ENCODE measurements at regions not wholly inside any gene's neighbourhood (a gene's known extent, or its start where the extent isn't known, plus 50 kb on each side); places are given as distances from the start of the nearest gene placed in this dataset.

DNA sequence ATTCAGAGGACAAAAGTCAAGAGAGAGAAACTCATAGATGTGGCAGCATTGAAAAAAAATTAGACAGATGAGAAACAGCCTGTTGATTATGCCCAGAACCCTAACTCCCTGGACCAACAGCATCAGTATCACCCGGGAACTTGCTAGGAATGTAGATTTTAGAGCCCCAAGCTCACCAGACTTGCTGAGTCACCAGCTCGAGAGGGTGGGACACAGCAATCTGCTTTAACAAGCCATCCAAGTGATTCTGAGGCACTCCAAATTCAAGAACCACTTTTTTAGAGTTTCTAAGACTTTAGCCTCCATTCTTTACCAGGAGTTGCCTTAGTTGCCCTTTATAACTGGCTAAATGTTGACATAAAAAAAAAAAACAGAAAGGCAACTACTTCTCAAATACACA, 70.9 kb downstream of the CGGBP1 start:
- H3K4me1 ChIP-seq = no peaks in the 10 kb centered on the region
- 45 to 56% methylated on average over 2 of the region's 2 CpGs for WGBS, 2 donors
- DNase-seq (no peak), ATAC-seq (ENCODE audit: low FRiP score in 2 of 2) (no peak)
- H3K27ac ChIP-seq = no peak overlapping the region
- H3K4me3 ChIP-seq = no peak overlapping the region
- TF ChIP-seq, protein P1, sequence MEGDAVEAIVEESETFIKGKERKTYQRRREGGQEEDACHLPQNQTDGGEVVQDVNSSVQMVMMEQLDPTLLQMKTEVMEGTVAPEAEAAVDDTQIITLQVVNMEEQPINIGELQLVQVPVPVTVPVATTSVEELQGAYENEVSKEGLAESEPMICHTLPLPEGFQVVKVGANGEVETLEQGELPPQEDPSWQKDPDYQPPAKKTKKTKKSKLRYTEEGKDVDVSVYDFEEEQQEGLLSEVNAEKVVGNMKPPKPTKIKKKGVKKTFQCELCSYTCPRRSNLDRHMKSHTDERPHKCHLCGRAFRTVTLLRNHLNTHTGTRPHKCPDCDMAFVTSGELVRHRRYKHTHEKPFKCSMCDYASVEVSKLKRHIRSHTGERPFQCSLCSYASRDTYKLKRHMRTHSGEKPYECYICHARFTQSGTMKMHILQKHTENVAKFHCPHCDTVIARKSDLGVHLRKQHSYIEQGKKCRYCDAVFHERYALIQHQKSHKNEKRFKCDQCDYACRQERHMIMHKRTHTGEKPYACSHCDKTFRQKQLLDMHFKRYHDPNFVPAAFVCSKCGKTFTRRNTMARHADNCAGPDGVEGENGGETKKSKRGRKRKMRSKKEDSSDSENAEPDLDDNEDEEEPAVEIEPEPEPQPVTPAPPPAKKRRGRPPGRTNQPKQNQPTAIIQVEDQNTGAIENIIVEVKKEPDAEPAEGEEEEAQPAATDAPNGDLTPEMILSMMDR (IDR thresholded peaks at IDR 0.05) = no peak
- TF ChIP-seq EP300 (IDR thresholded peaks at IDR 0.05) = no peak
- TF ChIP-seq POLR2A (IDR thresholded peaks at IDR 0.05) = no peak
- TF ChIP-seq POLR2AphosphoS5 (IDR thresholded peaks at IDR 0.05) = no peak
- H3K9me3 ChIP-seq = no peaks in the 10 kb centered on the region
- no peaks in the 10 kb centered on the region for H3K36me3 ChIP-seq
- no peaks in the 10 kb centered on the region for H3K27me3 ChIP-seq

DNA sequence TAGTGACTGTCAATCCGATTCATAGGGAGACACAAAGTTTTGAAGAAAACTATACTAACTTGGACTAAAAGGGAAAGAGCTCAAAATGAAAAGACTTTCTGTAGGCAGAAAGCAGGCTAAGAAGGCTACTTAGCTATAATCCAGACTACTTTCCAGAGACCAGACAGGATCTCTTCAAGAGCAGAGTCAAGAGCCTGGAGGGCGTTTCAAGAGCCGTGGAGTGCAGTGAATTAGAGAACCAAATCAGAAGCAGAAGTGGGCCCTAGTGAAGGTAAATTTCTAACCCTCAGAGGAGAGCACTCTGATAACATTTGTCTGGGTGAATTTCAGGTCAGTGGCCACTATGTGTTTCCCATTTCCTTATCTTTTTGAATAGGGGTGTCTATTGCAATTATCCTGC, 76.4 kb downstream of the CGGBP1 start:
- 59 to 65% methylated on average over 3 of the region's 3 CpGs for WGBS, 2 donors
- no peak for ATAC-seq (ENCODE audit: low FRiP score in 2 of 2)
- TF ChIP-seq, protein P1 (IDR thresholded peaks at IDR 0.05) = no peak
- TF ChIP-seq POLR2AphosphoS5 (IDR thresholded peaks at IDR 0.05) (no peak), POLR2A (IDR thresholded peaks at IDR 0.05) (no peak)
- no peaks in the 10 kb centered on the region for H3K27me3 ChIP-seq
- H3K9me3 ChIP-seq = peaks cover 0 to 12% (median 10%) of the 10 kb centered on the region in 4 donors
- no peaks in the 10 kb centered on the region for H3K36me3 ChIP-seq
- H3K4me3 ChIP-seq = no peak overlapping the region
- no peaks in the 10 kb centered on the region for H3K4me1 ChIP-seq
- DNase-seq = peak in 1 of 2 donors; percentile 42
- H3K27ac ChIP-seq = no peak overlapping the region

DNA sequence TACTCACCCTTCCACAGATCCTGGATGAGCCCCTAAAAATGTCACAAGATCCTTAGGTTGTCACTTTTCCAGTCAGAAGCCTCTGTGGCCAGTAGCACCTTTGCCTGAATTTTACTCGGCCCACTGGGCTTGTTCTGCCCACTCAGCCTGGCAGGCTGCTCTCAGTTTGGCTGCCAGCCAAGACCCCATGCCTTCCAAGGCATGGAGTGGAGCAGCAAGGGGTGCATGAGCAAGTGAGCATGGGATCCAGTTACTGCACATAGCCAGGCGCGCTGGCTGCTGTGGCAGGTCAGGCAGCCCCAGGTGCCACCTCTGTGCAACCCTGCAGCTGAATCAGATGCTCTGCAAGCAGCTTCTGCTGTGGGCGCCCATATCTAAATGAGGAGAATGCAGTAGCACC, 79.3 kb downstream of the CGGBP1 start:
- WGBS, 2 donors = 94 to 100% methylated on average over 3 to 4 of the region's 4 CpGs
- ATAC-seq (ENCODE audit: low FRiP score in 2 of 2) = no peak
- TF ChIP-seq EP300 (IDR thresholded peaks at IDR 0.05) (no peak), POLR2AphosphoS5 (IDR thresholded peaks at IDR 0.05) (no peak), POLR2A (IDR thresholded peaks at IDR 0.05) (no peak)
- TF ChIP-seq, protein P1 (IDR thresholded peaks at IDR 0.05) = no peak
- no peak overlapping the region for H3K4me3 ChIP-seq
- H3K4me1 ChIP-seq = no peaks in the 10 kb centered on the region
- no peak overlapping the region for H3K27ac ChIP-seq
- peaks cover 0 to 12% (median 10%) of the 10 kb centered on the region in 4 donors for H3K9me3 ChIP-seq
- no peaks in the 10 kb centered on the region for H3K27me3 ChIP-seq
- DNase-seq = peak in 1 of 2 donors; percentile 40
- H3K36me3 ChIP-seq = no peaks in the 10 kb centered on the region

DNA sequence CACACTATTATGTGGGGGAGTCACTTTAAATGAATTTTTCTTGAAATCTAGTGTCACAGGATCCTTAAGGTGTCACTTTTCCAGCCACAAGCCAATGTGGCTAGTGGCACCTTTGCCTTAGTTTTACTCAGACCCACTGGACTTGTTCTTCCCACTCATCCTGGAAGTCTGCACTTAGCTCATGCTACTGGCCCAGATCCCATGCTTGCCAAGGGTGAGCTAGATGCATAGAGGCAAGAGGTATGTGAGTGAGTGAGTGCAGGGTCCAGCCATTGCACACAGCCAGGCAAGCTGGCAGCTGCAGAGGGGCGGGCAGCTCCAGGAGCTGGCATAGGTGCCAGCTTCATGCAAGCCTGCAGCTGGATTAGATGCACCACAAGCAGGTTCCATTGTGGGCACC, 81.0 kb downstream of the CGGBP1 start:
- Histone ChIP-seq H3K4me3 (no peak overlapping the region), H3K27me3 (no peaks in the 10 kb centered on the region), H3K9me3 (peaks cover 0 to 12% (median 10%) of the 10 kb centered on the region in 4 donors), H3K36me3 (no peaks in the 10 kb centered on the region), H3K27ac (no peak overlapping the region), H3K4me1 (no peaks in the 10 kb centered on the region)
- no peak for ATAC-seq (ENCODE audit: low FRiP score in 2 of 2)
- 75% methylated on average over 1 of the region's 1 CpG; no CpG with 5 or more reads in 1 of the 2 donors for WGBS, 2 donors
- DNase-seq = peak in 1 of 2 donors; percentile 33
- TF ChIP-seq POLR2A (IDR thresholded peaks at IDR 0.05) = no peak
- TF ChIP-seq, protein P1 (IDR thresholded peaks at IDR 0.05) = no peak
- no peak for TF ChIP-seq EP300 (IDR thresholded peaks at IDR 0.05)
- TF ChIP-seq POLR2AphosphoS5 (IDR thresholded peaks at IDR 0.05) = no peak

DNA sequence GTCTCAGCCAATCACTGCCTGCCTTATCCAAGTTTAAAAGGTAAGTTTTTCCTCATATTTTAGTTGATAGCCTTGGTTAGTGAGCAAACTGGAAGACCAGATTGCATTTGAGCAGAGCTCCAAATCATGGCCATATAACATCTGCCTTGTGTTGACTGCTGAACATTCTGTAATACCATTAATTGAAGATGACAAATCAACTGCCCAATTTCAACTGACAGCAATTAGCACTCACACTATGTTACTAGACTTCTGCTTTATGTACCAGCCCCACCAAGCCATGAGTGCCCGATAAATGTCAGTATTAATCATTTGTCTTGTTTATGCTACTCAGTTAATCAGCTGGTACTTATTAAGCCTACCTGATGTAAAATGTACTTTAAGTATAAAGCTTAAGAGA, 83.1 kb downstream of the CGGBP1 start:
- Histone ChIP-seq H3K27me3 (no peaks in the 10 kb centered on the region), H3K36me3 (no peaks in the 10 kb centered on the region), H3K4me1 (no peaks in the 10 kb centered on the region), H3K4me3 (no peak overlapping the region), H3K27ac (no peak overlapping the region), H3K9me3 (peaks cover 0 to 12% (median 10%) of the 10 kb centered on the region in 4 donors)
- TF ChIP-seq POLR2A (IDR thresholded peaks at IDR 0.05) (no peak), EP300 (IDR thresholded peaks at IDR 0.05) (no peak), POLR2AphosphoS5 (IDR thresholded peaks at IDR 0.05) (no peak)
- TF ChIP-seq, protein P1 (IDR thresholded peaks at IDR 0.05) = no peak
- no peak for DNase-seq
- 88 to 90% methylated on average over 1 of the region's 1 CpG for WGBS, 2 donors
- ATAC-seq (ENCODE audit: low FRiP score in 2 of 2) = no peak
